ENCODE measurements at regions not wholly inside any gene's neighbourhood (a gene's known extent, or its start where the extent isn't known, plus 50 kb on each side); places are given as distances from the start of the nearest gene placed in this dataset.

DNA sequence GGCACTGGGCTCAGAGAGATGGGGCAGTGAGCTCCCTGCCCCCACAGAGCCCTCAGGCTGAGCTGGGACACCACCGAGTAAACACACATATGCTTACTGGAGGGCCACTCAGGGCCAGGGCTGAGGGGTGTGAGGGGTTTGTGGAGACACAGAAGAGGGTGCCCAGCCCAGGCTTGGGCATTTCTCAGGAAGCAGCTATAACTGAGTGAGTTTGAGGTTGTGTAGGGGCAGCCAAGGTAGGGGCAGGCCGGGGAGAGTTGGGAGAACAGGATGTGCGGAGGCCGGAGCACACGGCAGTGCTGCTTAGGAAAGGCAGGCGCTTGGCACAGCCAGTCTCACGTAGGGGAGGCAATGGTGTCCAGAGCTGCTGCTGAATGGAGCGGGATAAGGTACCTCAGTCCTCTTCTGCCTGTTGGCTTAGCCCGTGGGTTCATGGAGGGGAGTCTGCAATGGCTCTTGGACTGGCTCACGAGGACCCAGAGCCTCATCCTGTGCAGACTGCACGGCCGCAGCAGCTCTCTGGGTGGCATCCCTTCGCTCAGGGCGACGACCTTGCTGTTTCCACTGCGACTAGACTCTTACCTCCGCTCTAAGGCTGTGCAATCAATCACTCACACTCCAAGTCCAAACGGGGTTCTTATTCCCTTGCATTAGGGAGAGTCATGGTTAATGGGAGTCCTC, 466.1 kb upstream of the HS6ST1 start:
- FAIRE-seq, result no peak

DNA sequence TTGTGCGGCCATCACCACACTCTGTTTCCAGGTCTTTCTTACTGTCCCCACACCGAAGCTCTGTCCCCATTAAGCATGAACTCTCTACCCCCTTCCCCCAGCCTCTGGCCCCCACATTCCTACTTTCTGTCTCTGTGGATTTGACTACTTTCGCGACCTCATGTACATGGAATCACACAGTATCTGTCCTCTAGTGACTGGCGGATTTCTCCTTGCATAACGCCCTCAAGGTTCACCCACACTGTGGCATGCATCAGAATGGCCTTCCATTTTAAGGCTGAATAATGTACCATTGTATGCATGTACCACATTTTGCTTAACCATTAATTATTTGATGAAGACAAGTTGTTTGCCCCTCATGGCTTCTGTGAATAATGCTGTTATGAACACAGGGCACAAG, 467.6 kb upstream of the HS6ST1 start:
- FAIRE-seq, result no peak

DNA sequence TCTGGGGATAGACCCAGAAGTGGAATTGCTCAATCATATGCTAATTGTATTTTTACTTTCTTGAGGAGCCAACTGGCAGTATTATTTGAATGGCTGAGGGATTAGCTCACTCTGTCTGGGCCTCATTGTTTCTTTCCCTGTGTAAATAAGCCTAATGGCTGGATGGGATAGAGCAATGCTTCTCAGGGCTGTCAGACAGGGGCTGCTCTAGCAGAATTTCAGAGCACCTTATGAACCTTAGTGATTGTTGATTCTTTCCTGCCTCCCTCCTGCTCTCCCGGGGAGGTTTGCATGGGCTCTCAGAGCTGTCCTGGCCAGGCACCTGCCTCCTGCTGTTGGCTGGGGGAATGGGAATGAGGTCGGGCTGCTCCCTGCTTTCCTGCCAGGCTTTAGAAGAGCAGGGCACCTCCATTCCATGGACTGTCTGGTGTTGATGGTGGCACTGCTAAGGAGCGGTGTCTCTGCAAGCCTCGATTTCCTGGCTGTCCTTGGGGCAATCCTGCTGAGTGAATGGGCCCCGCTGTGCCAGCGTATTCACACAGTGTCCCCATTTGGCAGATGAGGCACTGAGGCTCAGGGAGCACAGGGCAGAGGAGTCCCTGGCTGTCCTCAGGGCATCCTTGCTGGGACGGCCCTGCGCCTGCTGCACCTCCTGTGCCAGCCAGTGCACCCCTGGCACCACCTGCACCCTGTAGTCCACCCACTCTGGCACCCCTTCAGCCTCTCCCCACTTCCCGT, 468.2 kb upstream of the HS6ST1 start:
- FAIRE-seq, result no peak

DNA sequence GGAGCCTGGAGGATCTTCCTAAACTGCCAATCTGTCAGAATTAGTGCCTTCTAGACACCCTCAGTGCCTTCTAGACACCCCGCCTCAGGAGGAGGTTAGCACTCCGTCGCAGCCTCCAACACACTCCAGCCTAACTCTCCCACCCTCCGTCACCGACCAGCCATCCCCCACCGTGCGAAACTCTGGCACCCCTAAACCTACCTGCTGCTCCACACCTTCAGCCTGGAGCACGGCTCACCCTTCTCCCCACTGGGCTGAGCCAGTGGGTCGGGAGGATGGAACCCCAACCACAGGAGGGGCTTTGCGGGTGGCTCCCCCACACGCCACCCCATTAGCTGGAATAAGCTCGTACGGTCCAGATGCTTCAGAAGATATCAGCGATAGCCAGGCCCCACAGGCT, 468.9 kb upstream of the HS6ST1 start:
- no peak for FAIRE-seq

DNA sequence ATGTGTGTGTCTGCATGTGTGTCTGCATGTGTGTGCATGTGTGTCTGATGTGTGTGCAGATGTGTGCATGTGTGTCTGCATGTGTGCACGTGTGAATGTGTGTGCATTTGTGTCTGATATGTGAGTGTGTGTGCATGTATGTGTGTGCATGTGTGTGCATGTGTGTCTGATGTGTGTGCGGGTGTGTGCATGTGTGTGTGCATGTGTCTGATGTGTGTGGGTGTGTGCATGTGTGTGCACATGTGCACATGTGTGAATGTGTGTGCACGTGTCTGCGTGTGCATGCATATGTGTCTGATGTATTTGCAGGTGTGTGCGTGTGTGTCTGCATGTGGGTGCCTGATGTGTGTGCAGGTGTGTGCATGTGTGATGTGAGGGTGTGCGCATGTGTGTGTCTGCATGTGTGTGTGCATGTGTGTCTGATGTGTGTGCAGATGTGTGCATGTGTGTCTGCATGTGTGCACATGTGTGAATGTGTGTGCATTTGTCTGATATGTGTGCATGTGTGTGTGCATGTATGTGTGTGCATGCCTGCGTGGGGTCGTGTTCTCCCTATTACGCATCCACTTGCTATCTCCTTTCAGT, 470.1 kb upstream of the HS6ST1 start:
- FAIRE-seq, result no peak

DNA sequence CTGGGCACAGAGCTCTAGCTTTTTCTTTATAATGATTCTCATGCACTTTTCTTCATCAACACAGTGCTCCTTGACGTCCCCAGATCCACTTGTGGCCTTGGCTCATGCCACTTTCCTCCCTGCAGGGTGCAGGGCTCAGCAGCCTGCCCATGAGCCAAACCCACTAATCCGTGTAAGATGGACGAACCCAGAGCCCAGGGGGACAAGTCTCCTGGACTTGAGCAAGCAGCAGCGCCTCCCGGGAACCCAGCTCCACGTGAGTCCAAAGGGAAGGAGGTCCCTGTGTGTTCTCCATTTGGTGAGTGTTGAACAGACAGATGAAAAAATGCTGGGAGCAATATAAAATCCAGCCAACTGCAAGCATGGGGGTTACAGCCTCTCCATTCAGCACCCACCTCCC, 470.6 kb upstream of the HS6ST1 start:
- FAIRE-seq, result no peak

DNA sequence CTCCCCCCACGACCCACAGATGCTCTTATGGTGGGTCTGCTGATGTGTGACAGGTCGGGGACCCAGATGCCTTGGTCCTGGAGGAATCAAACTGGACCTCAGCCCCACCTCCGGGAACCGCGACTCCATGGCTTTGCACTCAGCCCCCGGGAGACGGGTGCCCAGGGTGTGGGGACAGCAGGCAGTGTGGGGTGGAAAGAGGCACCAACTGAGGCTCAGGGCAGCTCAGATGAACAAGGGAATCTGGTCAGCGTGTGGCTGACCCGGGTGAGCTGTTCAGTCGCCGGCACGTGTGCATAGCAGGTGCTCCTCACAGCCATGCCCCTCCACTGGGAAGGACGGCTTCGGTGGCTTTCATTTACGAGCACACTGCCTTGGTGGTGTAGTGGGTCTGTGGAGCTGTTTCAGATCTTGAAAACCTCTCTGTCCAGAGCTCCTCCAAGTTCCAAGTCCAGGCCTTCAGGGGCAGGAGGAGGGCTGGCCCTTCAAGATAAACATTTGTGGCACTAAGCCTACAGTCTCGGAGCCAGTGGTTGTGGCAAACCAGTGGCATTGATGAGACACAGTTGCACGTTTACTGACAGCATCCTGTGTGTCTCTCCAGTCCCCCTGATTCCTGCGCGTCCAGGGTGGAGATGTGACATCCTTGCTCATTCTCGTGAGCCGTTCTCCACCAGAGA, 471.2 kb upstream of the HS6ST1 start:
- FAIRE-seq, result no peak

DNA sequence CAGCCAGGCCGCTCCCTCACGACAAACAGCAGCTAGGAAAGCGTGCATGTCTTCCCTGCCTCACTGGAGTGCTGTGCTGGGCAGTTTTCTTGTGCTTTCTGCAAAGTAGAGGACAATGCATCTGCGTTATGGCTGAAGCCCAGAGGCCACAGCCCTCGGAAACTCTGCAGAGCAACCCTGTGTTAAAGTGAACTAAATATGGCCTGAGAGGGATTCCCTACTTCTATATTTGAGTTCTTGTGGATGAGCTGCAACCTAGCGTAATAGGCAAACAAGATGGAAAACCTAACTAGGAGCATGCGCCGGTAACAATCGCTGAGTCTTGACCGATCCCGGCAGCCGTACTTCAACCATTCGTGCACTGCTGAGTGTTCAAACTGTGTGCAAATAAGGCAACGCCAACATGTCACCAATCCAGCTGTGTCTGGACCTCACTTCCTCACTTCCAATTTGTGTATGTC, 471.9 kb upstream of the HS6ST1 start:
- FAIRE-seq, result no peak

DNA sequence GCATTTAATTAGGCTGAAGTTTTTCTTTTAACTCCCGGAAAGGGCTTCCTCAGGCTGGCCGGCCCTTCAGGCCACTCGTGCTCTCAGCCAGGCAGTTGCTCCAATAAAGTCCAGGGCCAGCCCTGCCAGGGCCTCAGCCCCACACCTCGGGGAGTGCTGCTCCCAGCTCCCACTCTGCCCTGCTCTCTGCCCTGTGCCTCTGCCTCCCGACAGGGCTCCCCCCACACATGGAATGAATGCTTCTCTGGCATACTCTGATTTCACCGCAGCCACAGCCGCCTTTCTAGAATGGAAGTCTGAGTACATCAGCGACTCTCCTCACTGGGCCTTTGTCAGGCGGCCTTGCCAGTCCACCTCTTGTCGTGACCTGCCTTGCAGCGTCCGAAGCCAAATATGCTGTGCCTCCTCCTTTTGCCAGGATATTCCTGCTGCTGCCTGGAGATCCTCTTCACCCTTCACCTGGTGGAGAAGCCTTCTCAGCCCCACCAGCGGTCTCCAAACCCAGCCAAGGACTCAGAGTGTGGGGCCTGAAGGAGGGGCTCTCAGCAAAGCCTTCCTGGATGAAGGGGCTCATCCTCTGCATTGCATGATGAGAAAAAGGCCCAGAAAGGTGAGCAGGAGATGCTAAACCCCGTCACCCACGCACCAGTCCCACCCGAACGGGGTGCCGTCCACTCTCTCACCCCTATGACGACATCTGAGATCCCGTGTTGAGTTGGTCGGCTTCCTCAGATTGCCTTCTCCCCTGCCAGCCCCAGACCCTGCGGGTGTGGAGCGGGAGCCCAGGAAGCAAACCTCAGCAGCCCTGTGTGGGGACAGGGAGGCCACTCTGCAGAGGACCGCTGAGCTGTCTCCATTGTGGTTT, 472.7 kb upstream of the HS6ST1 start:
- FAIRE-seq, result no peak

DNA sequence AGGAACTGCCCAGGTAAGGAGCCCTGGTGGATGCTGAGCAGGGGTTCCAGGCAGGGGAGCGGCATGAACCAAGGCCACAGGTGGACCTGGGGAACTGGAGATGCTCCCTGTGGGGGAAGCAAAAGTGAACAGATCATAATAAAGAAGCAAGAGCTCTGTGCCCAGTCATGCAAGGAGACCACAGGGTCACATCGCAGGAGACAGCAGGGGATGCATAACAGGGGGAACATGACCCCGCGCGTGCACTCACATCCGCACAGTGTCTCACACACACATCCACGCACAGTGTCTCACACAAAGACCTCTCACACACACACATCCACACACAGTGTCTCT, 473.3 kb upstream of the HS6ST1 start:
- FAIRE-seq, result no peak

DNA sequence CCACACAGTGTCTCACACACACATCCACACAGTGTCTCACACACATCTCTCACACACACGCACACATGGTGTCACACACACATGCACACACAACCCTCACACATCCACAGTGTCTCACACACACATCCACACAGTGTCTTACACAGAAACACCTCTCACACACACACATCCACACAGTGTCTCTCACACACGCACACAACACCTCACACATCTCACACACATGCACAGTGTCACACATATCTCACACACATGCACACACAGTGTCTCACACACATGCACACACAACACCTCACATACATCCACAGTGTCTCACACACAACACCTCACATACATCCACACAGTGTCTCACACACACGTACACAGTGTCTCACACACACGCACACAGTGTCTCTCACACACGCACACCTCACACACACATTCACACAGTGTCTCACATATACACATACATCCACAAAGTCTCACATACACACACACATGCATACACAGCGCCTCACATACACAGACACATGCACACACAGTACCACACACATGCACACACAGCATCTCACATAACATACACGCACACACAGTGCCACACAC, 473.9 kb upstream of the HS6ST1 start:
- FAIRE-seq, result no peak

DNA sequence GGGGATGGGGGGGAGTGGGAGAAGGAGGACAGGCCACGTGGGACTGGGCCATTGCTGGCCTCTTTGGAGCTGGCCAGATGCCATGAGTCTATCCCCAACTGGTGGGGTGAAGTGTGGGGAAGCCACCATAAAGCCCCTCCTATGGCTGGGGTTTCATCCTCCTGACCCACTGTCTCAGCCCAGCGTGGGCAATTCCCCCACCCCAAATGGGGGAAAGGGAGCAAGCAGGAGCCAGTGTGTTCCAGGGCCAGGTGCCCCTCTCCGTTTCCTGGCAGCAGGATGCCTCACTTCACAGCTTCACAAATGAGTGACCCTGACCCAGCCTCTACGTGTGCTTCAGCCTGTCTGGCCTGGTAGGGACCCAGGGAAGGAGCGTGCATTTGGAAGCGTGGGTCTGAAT, 474.7 kb upstream of the HS6ST1 start:
- no peak for FAIRE-seq

DNA sequence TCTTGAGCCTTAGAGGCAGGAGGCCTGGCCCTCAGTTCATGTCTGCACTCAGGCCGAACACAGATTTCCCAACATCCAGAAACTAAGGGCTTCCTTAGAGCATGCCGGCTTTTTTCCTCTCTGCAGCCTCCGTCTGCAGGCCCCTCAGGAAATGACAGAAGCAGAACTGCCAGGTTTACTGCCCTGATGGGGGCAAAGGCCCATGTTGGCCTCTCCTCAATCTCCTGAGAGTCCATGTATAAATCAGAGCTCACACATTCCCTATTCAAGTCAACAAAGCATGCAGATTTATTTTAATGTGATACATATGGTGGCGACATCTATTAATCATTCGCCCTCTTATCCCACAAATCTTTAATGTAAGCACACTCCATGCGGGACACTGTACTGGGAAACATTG, 475.6 kb upstream of the HS6ST1 start:
- no peak for FAIRE-seq

DNA sequence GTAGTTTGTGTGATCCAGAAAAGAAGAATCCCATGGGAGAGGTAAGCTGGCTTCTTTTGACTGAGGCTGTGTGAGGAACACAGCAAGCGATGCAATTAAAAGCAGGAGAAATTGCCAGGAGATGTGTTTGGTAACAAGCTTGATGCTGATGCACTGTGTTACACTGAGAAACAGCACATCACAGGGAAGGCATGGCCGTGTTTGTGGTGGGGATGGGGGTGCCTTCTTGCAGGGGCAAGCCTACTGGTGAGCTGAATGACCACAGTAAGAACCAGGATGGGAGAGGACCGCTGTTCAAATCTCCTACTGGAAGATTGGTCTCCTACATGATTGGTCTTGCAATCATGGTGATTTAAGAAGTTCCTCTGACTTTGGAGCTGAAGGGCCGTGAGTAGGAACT, 477.7 kb upstream of the HS6ST1 start:
- no peak for FAIRE-seq

DNA sequence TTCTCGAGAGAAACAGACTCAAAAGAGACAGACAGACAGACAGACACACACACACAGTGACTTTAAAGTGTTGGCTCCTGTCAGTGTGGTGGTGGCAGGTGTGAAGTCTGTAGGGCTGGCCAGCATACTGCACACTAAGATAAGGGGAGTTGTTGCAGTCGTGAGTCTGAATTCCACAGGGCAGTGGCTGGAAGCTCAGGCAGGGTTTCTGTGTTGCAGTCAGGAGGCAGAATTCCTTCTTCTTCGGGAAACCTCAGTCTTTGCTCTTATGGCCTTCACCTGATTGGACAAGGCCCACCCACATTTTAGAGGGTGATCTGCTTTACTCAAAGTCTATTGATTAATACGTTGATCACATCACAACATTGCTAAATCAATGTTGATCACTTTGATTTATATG, 478.4 kb upstream of the HS6ST1 start:
- no peak for FAIRE-seq

DNA sequence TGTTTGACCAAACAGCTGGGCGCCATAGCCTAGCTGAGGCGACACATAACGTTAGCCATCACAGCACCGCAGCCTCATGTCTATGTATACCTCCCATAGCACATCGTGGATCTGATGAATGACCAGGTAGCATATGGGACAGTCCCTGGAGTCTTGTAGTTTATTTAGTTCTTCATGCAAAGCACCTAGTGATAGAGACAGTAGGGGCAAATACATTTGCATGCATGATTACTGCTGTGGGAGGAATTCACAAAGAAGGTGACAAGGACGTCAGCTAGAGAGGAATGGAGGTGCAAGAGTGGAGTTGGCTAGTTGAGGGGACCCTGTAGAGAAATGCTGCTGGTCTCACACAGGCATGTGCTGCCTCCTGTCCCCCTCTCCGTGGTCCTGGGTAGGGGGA, 478.9 kb upstream of the HS6ST1 start:
- no peak for FAIRE-seq

DNA sequence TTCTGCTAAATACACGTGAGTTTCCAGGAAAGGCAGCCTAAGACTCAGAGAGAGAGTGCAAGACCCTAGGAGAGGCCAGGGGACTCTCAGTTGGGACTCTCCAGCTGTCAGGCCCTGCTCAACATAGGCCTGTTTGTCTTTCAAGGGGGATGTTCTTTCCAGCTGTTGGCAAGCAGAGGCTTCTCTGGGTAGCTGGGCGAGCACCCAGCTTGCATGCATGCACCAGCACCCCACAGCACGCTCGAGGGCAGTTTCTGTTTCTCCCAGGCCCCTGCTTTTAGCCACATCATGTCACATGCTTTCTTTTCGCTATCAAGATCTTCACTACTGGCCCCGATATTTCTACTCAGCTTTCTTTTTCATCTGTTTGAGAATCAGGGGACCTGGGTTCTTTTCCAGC, 479.3 kb upstream of the HS6ST1 start:
- FAIRE-seq, result no peak

DNA sequence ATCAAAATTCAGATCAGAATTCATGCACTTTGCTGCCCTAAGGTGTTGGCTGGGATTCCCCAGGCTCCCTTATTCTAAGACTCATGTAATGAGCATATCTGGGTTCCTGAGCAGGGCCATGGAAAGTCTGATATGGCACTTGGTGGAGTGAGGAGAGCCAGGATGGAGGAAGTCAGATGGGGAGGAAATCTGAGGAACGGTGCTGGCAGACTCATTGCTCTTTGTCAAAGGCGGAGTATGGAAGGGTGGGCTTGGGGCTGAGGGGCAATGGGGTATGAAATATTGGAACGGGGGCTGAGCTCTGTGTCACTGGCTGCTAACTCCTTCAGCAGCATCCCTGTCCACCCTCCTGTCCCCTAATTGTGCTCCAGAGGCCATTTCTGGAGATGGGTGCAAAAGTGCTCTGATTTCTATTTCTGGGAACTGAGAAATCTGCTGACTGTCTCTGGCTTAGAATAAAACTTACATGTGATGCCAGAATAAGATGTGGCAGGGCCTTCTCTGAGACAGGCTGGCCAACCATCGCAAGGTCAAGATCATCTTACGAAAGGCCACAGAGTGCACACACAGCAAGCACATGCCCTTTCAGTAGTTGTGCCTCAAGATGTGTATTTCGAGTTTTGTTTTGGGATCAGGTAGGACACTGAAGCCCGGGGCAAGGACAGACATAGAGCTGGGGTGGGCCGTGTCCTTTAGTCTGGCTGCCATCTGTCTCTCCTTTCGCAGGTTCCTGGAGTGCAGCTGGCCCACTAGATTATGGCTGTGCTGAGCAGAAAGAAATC, 480.0 kb upstream of the HS6ST1 start:
- FAIRE-seq, result no peak

DNA sequence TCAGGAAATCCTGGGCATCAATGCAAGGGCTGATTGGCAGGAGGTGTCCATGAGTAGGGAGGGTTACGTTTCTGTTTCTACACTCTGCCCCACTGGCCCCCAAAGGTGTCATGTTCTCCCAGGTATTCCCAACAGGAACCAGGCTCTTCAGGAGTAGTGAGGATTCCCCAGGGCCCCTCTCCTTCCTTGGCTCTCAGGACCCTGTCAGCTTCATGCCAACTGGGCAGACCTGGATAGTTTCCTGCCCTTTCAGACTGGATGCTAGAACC, 480.6 kb upstream of the HS6ST1 start:
- no peak for FAIRE-seq

DNA sequence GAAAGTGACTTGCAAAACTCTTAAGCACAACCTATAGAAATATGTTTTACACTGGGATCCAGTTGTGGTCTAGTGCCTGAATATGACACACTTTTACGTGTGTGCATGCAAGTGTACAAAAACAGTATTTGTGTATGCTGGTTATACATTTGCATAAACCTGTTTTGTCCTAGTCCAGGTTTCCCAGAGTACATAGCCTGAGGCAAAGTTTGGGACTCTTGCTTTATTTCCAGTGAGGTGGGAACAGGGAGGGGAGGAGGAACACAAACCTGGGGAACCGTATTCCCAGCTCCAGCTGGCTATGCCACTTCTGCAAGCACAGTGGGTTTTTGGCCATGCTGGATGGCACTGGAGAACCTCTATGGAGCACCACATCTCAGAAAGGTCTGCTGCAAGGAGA, 481.1 kb upstream of the HS6ST1 start:
- FAIRE-seq, result no peak

DNA sequence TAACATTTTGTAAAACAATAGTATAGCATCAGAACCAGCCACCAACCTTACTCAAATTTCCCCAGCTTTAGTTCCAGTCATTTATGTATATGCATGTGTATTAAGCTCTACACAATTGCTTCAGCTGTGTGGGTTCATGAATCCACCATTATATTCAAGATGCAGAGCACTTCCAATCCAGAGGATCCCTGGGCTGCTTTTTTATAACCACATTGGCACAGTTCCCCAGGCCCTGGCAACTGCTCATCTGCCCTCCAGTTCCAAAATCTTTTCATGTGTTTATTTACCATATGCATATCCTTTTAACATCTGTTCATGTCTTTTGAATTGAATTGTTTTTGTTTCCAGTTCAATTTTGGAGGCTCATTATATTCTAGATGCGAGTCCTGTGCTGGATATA, 482.9 kb upstream of the HS6ST1 start:
- no peak for FAIRE-seq

DNA sequence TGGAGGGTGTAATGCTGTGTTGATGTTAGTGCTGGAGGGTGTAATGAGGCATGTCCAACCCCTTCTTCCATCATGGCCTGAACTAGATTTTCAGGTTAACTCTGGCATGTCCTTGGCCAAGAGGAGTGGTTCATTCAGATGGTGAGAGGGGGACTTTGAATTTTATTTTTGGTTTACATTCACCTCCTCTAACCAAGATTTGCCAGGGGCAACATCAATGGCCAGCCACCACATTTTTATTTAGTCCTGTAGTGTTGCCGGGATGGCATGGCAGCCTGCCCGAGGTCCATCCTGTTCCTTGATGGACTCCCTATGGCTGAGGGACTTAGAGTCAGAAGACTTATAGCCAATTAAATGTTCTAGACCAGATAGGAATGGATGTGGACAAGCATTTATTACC, 484.6 kb upstream of the HS6ST1 start:
- FAIRE-seq, result no peak

Measured in endometrium (tissue), 2 donors.